ENCODE measurements at regions not wholly inside any gene's neighbourhood (a gene's known extent, or its start where the extent isn't known, plus 50 kb on each side); places are given as distances from the start of the nearest gene placed in this dataset.

DNA sequence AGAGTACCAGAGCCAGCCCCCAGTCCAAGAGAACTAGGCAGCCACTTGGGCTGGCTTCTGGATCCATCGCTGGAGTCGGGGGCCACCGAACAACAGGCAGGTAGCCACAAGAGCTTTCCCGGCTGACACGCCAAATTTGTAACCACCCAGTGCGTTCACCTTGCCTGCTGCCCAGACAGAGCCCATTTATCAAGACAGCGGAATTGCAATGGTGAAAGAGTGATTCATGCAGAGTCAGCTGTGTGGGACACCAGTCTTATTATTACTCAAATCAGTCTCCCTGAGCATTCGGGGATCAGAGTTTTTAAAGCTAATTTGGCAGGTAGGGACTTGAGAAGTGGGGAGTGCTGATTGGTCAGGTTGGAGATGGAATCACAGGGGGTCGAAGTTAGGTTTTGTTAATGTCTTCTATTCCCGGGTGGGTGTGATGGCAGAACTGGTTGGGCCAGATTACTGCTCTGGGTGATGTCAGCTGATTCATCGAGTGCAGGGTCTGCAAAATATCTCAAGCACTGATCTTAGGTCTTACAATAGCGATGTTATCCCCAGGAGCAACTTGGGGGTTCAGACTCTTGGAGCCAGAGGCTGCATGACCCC, 64.3 kb downstream of the PDE6H start:
- Histone ChIP-seq H3K4me1 (ENCODE audit: insufficient read depth, low read length) (no peaks in the 10 kb centered on the region), H3K36me3 (ENCODE audit: insufficient read depth, low read length) (no peaks in the 10 kb centered on the region), H3K9me3 (ENCODE audit: insufficient read depth, low read length, severe bottlenecking) (no peaks in the 10 kb centered on the region), H3K9ac (ENCODE audit: low read depth, low read length) (no peak overlapping the region), H2AFZ (ENCODE audit: low read depth, low read length) (no peak overlapping the region), H3K4me2 (ENCODE audit: insufficient read depth, low read length) (no peak overlapping the region), H4K20me1 (ENCODE audit: insufficient read depth, low read length) (no peaks in the 10 kb centered on the region), H3K4me3 (ENCODE audit: low read depth in 1 of 2, low read length in 2 of 2) (no peak overlapping the region), H3K27me3 (ENCODE audit: insufficient read depth, low read length, poor library complexity) (no peaks in the 10 kb centered on the region), H3K79me2 (ENCODE audit: insufficient read depth, low read length) (no peaks in the 10 kb centered on the region), H3K27ac (ENCODE audit: low read length) (no peak overlapping the region)
- DNase-seq (no peak), ATAC-seq (ENCODE audit: insufficient read depth, low read depth) (no peak)
- TF ChIP-seq, protein P1, sequence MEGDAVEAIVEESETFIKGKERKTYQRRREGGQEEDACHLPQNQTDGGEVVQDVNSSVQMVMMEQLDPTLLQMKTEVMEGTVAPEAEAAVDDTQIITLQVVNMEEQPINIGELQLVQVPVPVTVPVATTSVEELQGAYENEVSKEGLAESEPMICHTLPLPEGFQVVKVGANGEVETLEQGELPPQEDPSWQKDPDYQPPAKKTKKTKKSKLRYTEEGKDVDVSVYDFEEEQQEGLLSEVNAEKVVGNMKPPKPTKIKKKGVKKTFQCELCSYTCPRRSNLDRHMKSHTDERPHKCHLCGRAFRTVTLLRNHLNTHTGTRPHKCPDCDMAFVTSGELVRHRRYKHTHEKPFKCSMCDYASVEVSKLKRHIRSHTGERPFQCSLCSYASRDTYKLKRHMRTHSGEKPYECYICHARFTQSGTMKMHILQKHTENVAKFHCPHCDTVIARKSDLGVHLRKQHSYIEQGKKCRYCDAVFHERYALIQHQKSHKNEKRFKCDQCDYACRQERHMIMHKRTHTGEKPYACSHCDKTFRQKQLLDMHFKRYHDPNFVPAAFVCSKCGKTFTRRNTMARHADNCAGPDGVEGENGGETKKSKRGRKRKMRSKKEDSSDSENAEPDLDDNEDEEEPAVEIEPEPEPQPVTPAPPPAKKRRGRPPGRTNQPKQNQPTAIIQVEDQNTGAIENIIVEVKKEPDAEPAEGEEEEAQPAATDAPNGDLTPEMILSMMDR (IDR thresholded peaks at IDR 0.05; ENCODE audit: borderline replicate concordance, extremely low read depth, low read length, poor library complexity, severe bottlenecking), result no peak
- no peak for TF ChIP-seq EZH2 (IDR thresholded peaks at IDR 0.05; ENCODE audit: borderline replicate concordance, low read depth, low read length, severe bottlenecking)

DNA sequence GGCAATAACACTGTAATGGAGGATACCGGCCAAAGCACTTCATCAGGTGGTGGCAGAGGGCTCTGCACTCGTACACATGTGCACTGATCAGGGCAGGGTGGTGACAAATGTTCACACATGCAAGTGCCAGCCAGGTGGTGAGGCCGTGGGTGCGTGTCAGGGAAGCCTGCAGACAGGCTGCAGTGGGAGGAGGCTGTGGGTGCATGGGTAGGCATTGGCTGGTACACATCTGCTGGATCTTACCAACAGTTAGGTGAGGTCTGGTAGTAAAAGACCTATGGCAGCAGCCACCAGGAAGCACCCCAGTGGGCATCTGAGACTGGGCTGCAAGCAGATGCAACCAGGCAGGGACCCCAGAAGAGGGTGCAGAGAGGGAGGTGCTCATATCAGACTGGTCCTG, 65.3 kb downstream of the PDE6H start:
- Histone ChIP-seq H3K79me2 (ENCODE audit: insufficient read depth, low read length) (no peaks in the 10 kb centered on the region), H3K27me3 (ENCODE audit: insufficient read depth, low read length, poor library complexity) (peaks cover 2% of the 10 kb centered on the region), H2AFZ (ENCODE audit: low read depth, low read length) (no peak overlapping the region), H3K27ac (ENCODE audit: low read length) (no peak overlapping the region), H3K4me1 (ENCODE audit: insufficient read depth, low read length) (no peaks in the 10 kb centered on the region), H3K4me2 (ENCODE audit: insufficient read depth, low read length) (no peak overlapping the region), H3K9me3 (ENCODE audit: insufficient read depth, low read length, severe bottlenecking) (no peaks in the 10 kb centered on the region), H3K9ac (ENCODE audit: low read depth, low read length) (no peak overlapping the region), H4K20me1 (ENCODE audit: insufficient read depth, low read length) (no peaks in the 10 kb centered on the region), H3K36me3 (ENCODE audit: insufficient read depth, low read length) (no peaks in the 10 kb centered on the region), H3K4me3 (ENCODE audit: low read depth in 1 of 2, low read length in 2 of 2) (no peak overlapping the region)
- no peak for TF ChIP-seq EZH2 (IDR thresholded peaks at IDR 0.05; ENCODE audit: borderline replicate concordance, low read depth, low read length, severe bottlenecking)
- TF ChIP-seq, protein P1 (IDR thresholded peaks at IDR 0.05; ENCODE audit: borderline replicate concordance, extremely low read depth, low read length, poor library complexity, severe bottlenecking), result no peak
- 0 out of 3 replicates have a peak, but pooled peaks have one; percentile 22 for ATAC-seq (ENCODE audit: insufficient read depth, low read depth)
- no peak for DNase-seq

DNA sequence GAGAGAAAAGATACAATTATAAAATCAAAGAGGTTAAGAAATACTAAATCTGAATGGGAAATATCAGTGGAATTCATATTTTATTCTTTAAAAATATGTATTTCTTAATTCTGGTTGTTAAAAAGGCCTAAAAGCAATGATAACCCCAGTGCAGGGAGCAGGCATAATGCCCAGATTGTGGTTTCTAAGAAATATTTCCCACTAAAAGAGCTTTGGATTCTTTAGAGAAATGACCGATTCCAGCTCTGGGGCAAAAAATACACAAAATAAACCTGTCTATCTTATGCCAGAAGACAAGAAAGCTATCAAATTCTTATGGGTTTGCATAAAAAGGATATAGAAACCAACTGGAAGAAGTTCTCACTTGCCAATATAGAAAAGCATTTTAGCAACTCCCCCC, 71.6 kb downstream of the PDE6H start:
- H3K27me3 ChIP-seq (ENCODE audit: insufficient read depth, low read length, poor library complexity), result peaks cover 5% of the 10 kb centered on the region
- TF ChIP-seq, protein P1 (IDR thresholded peaks at IDR 0.05; ENCODE audit: borderline replicate concordance, extremely low read depth, low read length, poor library complexity, severe bottlenecking), result no peak
- TF ChIP-seq EZH2 (IDR thresholded peaks at IDR 0.05; ENCODE audit: borderline replicate concordance, low read depth, low read length, severe bottlenecking), result no peak
- DNase-seq (no peak), ATAC-seq (ENCODE audit: insufficient read depth, low read depth) (no peak)
- H3K4me3 ChIP-seq (ENCODE audit: low read depth in 1 of 2, low read length in 2 of 2), result no peak overlapping the region
- H3K4me1 ChIP-seq (ENCODE audit: insufficient read depth, low read length), result peaks cover 3% of the 10 kb centered on the region; the same call in 1 of the 2 replicates
- H4K20me1 ChIP-seq (ENCODE audit: insufficient read depth, low read length), result no peaks in the 10 kb centered on the region
- no peak overlapping the region for H3K27ac ChIP-seq (ENCODE audit: low read length)
- H3K4me2 ChIP-seq (ENCODE audit: insufficient read depth, low read length), result no peak overlapping the region
- no peaks in the 10 kb centered on the region for H3K9me3 ChIP-seq (ENCODE audit: insufficient read depth, low read length, severe bottlenecking)
- H2AFZ ChIP-seq (ENCODE audit: low read depth, low read length), result no peak overlapping the region
- no peak overlapping the region for H3K9ac ChIP-seq (ENCODE audit: low read depth, low read length)
- H3K36me3 ChIP-seq (ENCODE audit: insufficient read depth, low read length), result no peaks in the 10 kb centered on the region
- no peaks in the 10 kb centered on the region for H3K79me2 ChIP-seq (ENCODE audit: insufficient read depth, low read length)

All from DND-41 (cell line).